PFSK-1 (cell line): ENCODE measurements at regions not wholly inside any gene's neighbourhood (a gene's known extent, or its start where the extent isn't known, plus 50 kb on each side); places are given as distances from the start of the nearest gene placed in this dataset.

Experiments used
- FOXP2 ChIP-seq: optimal IDR thresholded peaks from 2 replicates; pipeline ENCODE3; 2011; ENCODE audit warnings: borderline replicate concordance, control low read depth, inconsistent platforms; ENCODE audit not compliant: insufficient read depth; ENCODE audit errors: extremely low read length, extremely low read depth
- POLR2AphosphoS5 ChIP-seq: IDR thresholded peaks from 2 replicates; pipeline ENCODE4 v1.6.1; 2012; ENCODE audit warnings: low read depth, mild to moderate bottlenecking, control low read depth, low read length, moderate library complexity
- SIN3A ChIP-seq: IDR thresholded peaks from 2 replicates; pipeline ENCODE4 v1.6.1; 2012; ENCODE audit warnings: mild to moderate bottlenecking, low read length, moderate library complexity, borderline replicate concordance; ENCODE audit not compliant: insufficient read depth
- TAF1 ChIP-seq: IDR thresholded peaks from 2 replicates; pipeline ENCODE4 v1.6.1; 2012; ENCODE audit warnings: low read length, control low read depth, borderline replicate concordance; ENCODE audit not compliant: insufficient read depth
- TF ChIP-seq, protein P1 (sequence below), 2 experiments: IDR thresholded peaks; 2 replicates each; pipeline versions ENCODE4 v1.6.1 to v1.8.0; 2011 to 2012; ENCODE audit warnings: low read depth in 2 of 2, low read length in 2 of 2, control low read depth in 1 of 2, inconsistent platforms in 1 of 2, mild to moderate bottlenecking in 1 of 2, moderate library complexity in 1 of 2; ENCODE audit not compliant: insufficient read depth in 1 of 2

- TF ChIP-seq POLR2AphosphoS5 (no peak), SIN3A (no peak), FOXP2 (no peak), TAF1 (no peak)
- TF ChIP-seq, protein P1, sequence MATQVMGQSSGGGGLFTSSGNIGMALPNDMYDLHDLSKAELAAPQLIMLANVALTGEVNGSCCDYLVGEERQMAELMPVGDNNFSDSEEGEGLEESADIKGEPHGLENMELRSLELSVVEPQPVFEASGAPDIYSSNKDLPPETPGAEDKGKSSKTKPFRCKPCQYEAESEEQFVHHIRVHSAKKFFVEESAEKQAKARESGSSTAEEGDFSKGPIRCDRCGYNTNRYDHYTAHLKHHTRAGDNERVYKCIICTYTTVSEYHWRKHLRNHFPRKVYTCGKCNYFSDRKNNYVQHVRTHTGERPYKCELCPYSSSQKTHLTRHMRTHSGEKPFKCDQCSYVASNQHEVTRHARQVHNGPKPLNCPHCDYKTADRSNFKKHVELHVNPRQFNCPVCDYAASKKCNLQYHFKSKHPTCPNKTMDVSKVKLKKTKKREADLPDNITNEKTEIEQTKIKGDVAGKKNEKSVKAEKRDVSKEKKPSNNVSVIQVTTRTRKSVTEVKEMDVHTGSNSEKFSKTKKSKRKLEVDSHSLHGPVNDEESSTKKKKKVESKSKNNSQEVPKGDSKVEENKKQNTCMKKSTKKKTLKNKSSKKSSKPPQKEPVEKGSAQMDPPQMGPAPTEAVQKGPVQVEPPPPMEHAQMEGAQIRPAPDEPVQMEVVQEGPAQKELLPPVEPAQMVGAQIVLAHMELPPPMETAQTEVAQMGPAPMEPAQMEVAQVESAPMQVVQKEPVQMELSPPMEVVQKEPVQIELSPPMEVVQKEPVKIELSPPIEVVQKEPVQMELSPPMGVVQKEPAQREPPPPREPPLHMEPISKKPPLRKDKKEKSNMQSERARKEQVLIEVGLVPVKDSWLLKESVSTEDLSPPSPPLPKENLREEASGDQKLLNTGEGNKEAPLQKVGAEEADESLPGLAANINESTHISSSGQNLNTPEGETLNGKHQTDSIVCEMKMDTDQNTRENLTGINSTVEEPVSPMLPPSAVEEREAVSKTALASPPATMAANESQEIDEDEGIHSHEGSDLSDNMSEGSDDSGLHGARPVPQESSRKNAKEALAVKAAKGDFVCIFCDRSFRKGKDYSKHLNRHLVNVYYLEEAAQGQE (IDR thresholded peaks at IDR 0.05; ENCODE audit: insufficient read depth in 1 of 2, low read depth in 2 of 2, low read length in 2 of 2): no peak
These were observed 179.0 kb downstream of the ADGRA3 start for GRCh38 chr4:22336822-22337221.

DNA sequence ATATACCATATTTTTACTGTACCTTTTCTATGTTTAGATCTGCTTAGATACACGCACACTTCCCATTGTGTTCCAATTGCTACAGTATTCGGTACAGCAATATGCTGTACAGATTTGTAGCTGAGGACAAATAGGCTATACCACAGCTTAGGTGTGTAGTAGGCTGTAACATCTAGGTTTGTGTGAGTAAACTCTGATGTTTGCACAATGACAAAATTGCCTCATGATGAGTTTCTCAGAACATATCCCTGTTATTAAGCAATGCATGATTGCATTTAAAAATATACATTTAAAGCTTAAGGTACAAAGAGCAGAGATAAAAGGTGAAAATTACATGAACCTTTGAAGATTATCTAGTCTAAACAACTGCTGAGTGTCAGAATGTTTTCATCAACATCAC lies 181.7 kb downstream of the ADGRA3 start:
- TF ChIP-seq POLR2AphosphoS5 (no peak), SIN3A (no peak), FOXP2 (no peak), TAF1 (no peak)
- TF ChIP-seq, protein P1 (IDR thresholded peaks at IDR 0.05; ENCODE audit: insufficient read depth in 1 of 2, low read depth in 2 of 2, low read length in 2 of 2): no peak

GRCh38 chr4:22324422-22324821 lies 191.4 kb downstream of the ADGRA3 start:
- TF ChIP-seq, protein P1 (IDR thresholded peaks at IDR 0.05; ENCODE audit: insufficient read depth in 1 of 2, low read depth in 2 of 2, low read length in 2 of 2): no peak
- TF ChIP-seq TAF1 (no peak), FOXP2 (no peak), POLR2AphosphoS5 (no peak), SIN3A (no peak)

GRCh38 chr4:22323691-22324090 lies 192.2 kb downstream of the ADGRA3 start:
- no peak for TF ChIP-seq TAF1
- TF ChIP-seq, protein P1 (IDR thresholded peaks at IDR 0.05; ENCODE audit: insufficient read depth in 1 of 2, low read depth in 2 of 2, low read length in 2 of 2): no peak
- TF ChIP-seq POLR2AphosphoS5: no peak
- TF ChIP-seq SIN3A: no peak
- TF ChIP-seq FOXP2: no peak

DNA sequence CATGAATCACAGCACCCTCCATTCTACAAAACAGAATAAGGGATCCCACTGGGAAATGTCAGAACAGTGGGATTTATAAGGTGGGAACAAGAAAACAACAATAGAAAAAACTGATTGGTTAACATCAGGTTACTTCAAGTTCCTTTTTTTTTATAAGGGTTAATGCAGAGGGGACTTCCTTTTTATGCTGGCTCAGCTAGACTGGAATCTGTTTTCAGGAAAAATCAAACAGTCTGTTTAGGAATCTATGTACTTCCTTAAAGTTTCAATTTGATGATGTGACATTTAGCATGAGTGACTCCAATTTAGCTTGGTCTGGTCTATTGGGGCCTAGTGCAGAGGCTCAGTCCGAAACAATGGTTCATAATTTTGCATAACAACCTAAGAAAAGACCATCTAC lies 192.9 kb downstream of the ADGRA3 start:
- TF ChIP-seq FOXP2: no peak

DNA sequence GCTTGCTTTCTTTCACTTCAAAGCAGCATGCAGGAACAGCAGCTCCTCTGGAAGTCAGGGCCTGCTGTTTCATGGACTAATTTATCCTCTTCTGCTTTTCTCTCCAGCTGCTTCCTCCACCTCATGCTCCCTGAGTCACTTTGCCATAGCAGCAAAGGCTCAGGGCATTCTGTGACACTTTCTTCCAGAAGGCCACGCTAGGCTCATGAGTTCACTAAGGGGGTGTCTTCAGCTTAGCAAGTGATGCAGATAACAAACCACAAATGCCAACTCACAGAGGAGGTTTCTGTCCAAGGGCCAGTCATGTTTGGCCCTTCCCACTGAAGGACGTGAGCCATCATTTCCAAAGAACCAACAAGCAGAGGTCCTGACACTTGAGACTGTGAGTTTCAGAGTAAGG lies 200.2 kb downstream of the ADGRA3 start:
- TF ChIP-seq SIN3A (no peak), FOXP2 (no peak)
